Neuronal stem cell (in vitro differentiated cells): ENCODE measurements at regions not wholly inside any gene's neighbourhood (a gene's known extent, or its start where the extent isn't known, plus 50 kb on each side); places are given as distances from the start of the nearest gene placed in this dataset.
A peak's percentile ranks its signal among the peaks of the same experiment; 100 is the strongest.

Experiments used
- DNase-seq: peaks from one replicate; pipeline ENCODE4 v3.0.0-alpha.2; 2013; ENCODE audit warnings: low spot score
- H2AFZ ChIP-seq: one replicate; pipeline ENCODE4 v1.6.1; 2013; ENCODE audit warnings: mild to moderate bottlenecking, low read length, inconsistent platforms
- H2AK5ac ChIP-seq: 2 replicates; pipeline ENCODE4 v1.6.1; 2013; ENCODE audit warnings: low read depth, mild to moderate bottlenecking, inconsistent platforms, low read length, moderate library complexity, mixed read lengths
- H2BK120ac ChIP-seq: 2 replicates; pipeline ENCODE4 v1.6.1; 2013; ENCODE audit warnings: low read depth, mild to moderate bottlenecking, inconsistent platforms, low read length, moderate library complexity, mixed read lengths
- H2BK12ac ChIP-seq: one replicate; pipeline ENCODE4 v1.6.1; 2013; ENCODE audit warnings: low read length, inconsistent platforms
- H2BK15ac ChIP-seq: 2 replicates; pipeline ENCODE4 v1.6.1; 2013; ENCODE audit warnings: mild to moderate bottlenecking, low read length, inconsistent platforms, mixed read lengths
- H2BK5ac ChIP-seq: one replicate; pipeline ENCODE4 v1.6.1; 2013; ENCODE audit warnings: inconsistent platforms, mild to moderate bottlenecking, low read length, moderate library complexity
- H3K14ac ChIP-seq: one replicate; pipeline ENCODE4 v1.6.1; 2013; ENCODE audit warnings: low read length, inconsistent platforms
- H3K18ac ChIP-seq: 2 replicates; pipeline ENCODE4 v1.6.1; 2013; ENCODE audit warnings: low read length, inconsistent platforms
- H3K23ac ChIP-seq: 2 replicates; pipeline ENCODE4 v1.6.1; 2013; ENCODE audit warnings: low read depth, mild to moderate bottlenecking, mixed read lengths, low read length, inconsistent platforms; ENCODE audit not compliant: poor library complexity
- H3K27ac ChIP-seq: replicated peaks from 3 replicates; pipeline ENCODE4 v1.5.1; 2013; ENCODE audit warnings: low read length, inconsistent platforms
- H3K27me3 ChIP-seq, 3 experiments: 2 replicates each; pipeline ENCODE4 v1.6.1; 2013; ENCODE audit warnings: low read length in 3 of 3, mild to moderate bottlenecking in 2 of 3, inconsistent platforms in 1 of 3, low read depth in 1 of 3, mixed read lengths in 1 of 3, moderate library complexity in 1 of 3; ENCODE audit not compliant: control insufficient read depth in 3 of 3, insufficient read depth in 3 of 3
- H3K36me3 ChIP-seq, 2 donors: replicated peaks in 1 of 2; 2 replicates each; pipeline ENCODE4 v1.6.1; 2013; ENCODE audit warnings: low read length in 2 of 2; ENCODE audit not compliant: control insufficient read depth in 2 of 2, insufficient read depth in 2 of 2
- H3K4ac ChIP-seq: 2 replicates; pipeline ENCODE4 v1.6.1; 2013; ENCODE audit warnings: inconsistent platforms, mild to moderate bottlenecking, low read length, moderate library complexity
- H3K4me1 ChIP-seq, 2 donors: 1 replicate in 1 of 2; 2 replicates in 1 of 2; pipeline ENCODE4 v1.6.1; 2013; ENCODE audit warnings: low read length in 2 of 2, low read depth in 1 of 2; ENCODE audit not compliant: control insufficient read depth in 2 of 2, insufficient read depth in 1 of 2
- H3K4me2 ChIP-seq: one replicate; pipeline ENCODE4 v1.6.1; 2013; ENCODE audit warnings: mild to moderate bottlenecking, low read length, inconsistent platforms; ENCODE audit not compliant: insufficient read depth, poor library complexity, severe bottlenecking
- H3K4me3 ChIP-seq, 2 donors: 2 replicates each; pipeline ENCODE4 v1.5.1; 2013; ENCODE audit warnings: low read length in 2 of 2, mild to moderate bottlenecking in 2 of 2, inconsistent platforms in 1 of 2, moderate library complexity in 1 of 2
- H3K79me1 ChIP-seq: one replicate; pipeline ENCODE4 v1.6.1; 2013; ENCODE audit warnings: low read depth, mild to moderate bottlenecking, inconsistent platforms, low read length, moderate library complexity
- H3K9ac ChIP-seq: one replicate; pipeline ENCODE4 v1.6.1; 2013; ENCODE audit warnings: mild to moderate bottlenecking, low read depth, low read length, inconsistent platforms; ENCODE audit not compliant: poor library complexity
- H3K9me3 ChIP-seq, 2 donors: replicated peaks in 1 of 2; 2 replicates each; pipeline versions ENCODE3 to v1.6.1; 2013; ENCODE audit warnings: low read length in 2 of 2, mild to moderate bottlenecking in 2 of 2, inconsistent platforms in 1 of 2, low read depth in 1 of 2, mixed read lengths in 1 of 2, moderate library complexity in 1 of 2; ENCODE audit not compliant: control insufficient read depth in 2 of 2, insufficient read depth in 1 of 2
- H4K8ac ChIP-seq: one replicate; pipeline ENCODE4 v1.6.1; 2013; ENCODE audit warnings: low read depth, mild to moderate bottlenecking, inconsistent platforms, low read length, moderate library complexity
- H4K91ac ChIP-seq: one replicate; pipeline ENCODE4 v1.6.1; 2013; ENCODE audit warnings: low read length, low read depth, mild to moderate bottlenecking, inconsistent platforms; ENCODE audit not compliant: poor library complexity
- WGBS, 2 donors: extraction: QIAGEN DNeasy Blood & Tissue Kit; methylation state at CpG; one replicate each; pipeline ENCODE4 v1.1.7; 2013; ENCODE audit warnings: missing lambda C conversion rate in 2 of 2, mixed read lengths in 1 of 2; ENCODE audit not compliant: insufficient read length in 2 of 2, insufficient replicate concordance in 1 of 2; ENCODE audit errors: extremely low coverage in 2 of 2; 5-methylcytosine and 5-hydroxymethylcytosine counted together

DNA sequence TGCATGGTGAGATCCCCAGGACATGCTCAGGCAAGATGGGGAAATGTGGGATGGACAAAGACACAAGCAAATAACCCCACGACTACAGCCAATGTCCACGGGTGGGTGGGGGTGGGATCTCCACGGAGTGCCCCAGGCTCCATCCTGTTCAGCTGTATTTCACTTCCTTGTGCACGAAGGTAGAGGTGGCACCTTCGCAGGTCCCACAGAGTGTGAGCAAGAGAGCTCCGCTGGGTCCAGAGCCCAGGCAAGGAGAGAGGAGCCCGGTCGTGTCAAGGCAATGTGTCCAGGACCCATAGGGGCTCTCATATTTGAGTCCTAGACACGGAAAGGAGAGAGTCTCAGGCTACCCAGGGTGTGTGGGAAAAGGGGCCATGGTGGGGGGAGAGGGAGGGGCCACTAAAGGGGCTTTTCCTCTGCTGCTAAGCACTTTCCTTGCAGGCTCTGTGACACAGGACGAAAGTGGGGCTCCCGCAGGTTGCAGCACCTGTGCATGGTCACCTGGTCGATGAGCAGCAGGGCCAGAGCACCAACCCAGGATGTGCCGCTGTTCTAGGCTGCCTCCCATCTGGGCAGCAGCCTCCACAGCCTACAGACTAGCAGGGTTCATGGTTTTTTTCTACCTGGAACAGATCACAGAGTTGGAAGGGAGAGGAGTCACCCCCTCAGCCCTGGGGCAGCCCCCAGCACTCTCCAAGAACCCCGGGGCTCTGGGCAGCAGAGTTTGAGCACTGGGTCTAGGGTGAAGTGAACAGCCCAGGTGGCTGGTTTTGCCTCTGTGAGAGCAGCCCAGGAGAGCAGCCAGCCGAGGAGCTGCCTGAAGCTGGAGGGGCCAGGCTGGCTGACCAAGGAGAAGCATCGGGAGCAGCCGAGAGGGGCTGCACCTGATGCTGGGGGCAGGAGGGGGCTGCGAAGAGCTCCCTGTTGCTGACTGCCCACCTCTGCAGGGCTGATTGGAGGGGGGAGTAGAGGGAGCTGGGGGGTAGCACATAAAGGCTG, 100.7 kb upstream of the MVB12B start:
- H3K27ac ChIP-seq: no peak overlapping the region
- H2BK120ac ChIP-seq: no peak overlapping the region
- WGBS, 2 donors: no CpG with 5 or more reads among the region's 18 CpGs

GRCh38 chr9:126226991-126227936, 99.4 kb upstream of the MVB12B start:
- H3K4me2 ChIP-seq: no peak overlapping the region
- WGBS, 2 donors: no CpG with 5 or more reads among the region's 27 CpGs
- no peak overlapping the region for H3K27ac ChIP-seq
- no peak overlapping the region for H3K9ac ChIP-seq
- peak overlapping the region; percentile 5 for H3K14ac ChIP-seq
- peaks cover 0 to 4% of the 10 kb centered on the region in 2 donors for H3K4me1 ChIP-seq
- peaks cover 0 to 48% (median 5%) of the 10 kb centered on the region in 3 experiments for H3K27me3 ChIP-seq
- H3K18ac ChIP-seq: peak overlapping the region; percentile 73
- peak overlapping the region; percentile 69 for H2BK120ac ChIP-seq
- no peak overlapping the region for H4K91ac ChIP-seq
- no peaks in the 10 kb centered on the region for H3K79me1 ChIP-seq
- H2BK5ac ChIP-seq: no peak overlapping the region
- no peak for DNase-seq
- H2AK5ac ChIP-seq: peak overlapping the region; percentile 73
- no peaks in the 10 kb centered on the region for H3K9me3 ChIP-seq
- H2AFZ ChIP-seq: no peak overlapping the region
- no peaks in the 10 kb centered on the region for H3K36me3 ChIP-seq
- H3K4me3 ChIP-seq: no peak overlapping the region
- H3K23ac ChIP-seq: no peak overlapping the region
- H4K8ac ChIP-seq: no peak overlapping the region
- H2BK12ac ChIP-seq: no peak overlapping the region
- no peak overlapping the region for H3K4ac ChIP-seq
- peak overlapping the region; percentile 10 for H2BK15ac ChIP-seq

More for the DNA sequence above, 100.7 kb upstream of the MVB12B start:
- Histone ChIP-seq H4K8ac (no peak overlapping the region), H3K9ac (no peak overlapping the region), H3K36me3 (no peaks in the 10 kb centered on the region), H3K4me1 (peaks cover 0 to 4% of the 10 kb centered on the region in 2 donors), H3K27me3 (peaks cover 0 to 58% (median 5%) of the 10 kb centered on the region in 3 experiments), H2BK5ac (no peak overlapping the region), H3K79me1 (no peaks in the 10 kb centered on the region), H2BK12ac (no peak overlapping the region), H3K4me3 (no peak overlapping the region), H2AFZ (no peak overlapping the region), H3K4me2 (no peak overlapping the region), H3K23ac (peak overlapping the region; percentile 38), H2AK5ac (no peak overlapping the region), H3K18ac (no peak overlapping the region), H4K91ac (no peak overlapping the region), H3K4ac (no peak overlapping the region), H3K9me3 (no peaks in the 10 kb centered on the region), H2BK15ac (no peak overlapping the region), H3K14ac (no peak overlapping the region)
- DNase-seq: no peak

DNA sequence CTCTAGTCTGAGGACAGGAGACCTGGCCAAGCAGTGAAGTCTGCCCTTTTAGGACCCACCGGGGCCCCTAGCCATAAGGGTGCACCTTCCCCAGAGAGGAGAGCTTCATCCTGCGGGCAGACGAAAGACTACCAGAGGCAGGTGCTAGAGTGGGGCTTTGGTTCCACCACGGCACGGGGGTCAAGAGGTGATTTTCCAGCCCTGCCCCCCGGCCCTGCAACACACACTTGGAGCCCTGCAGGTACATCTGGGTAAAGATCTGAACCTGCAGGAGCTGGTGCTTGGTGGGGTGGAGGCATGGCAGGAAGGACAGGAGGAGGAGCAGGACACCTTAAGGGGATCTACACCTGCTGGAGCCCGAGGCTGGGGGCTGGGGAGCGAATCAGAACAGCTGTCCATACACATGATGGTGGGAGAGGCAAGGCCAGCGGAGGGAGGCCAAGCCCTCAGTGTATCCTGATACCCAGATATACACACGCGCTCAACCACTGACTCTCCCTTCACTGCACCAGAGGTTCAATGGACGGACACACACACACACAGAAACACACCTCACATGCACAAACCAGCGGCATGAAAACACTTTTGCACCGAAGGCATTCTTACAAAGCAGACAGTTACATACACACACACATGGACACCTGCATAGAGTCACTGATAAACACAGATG, 98.4 kb upstream of the MVB12B start:
- no peak overlapping the region for H2BK15ac ChIP-seq
- no peak overlapping the region for H3K23ac ChIP-seq
- no peak overlapping the region for H3K4ac ChIP-seq
- peak overlapping the region; percentile 73 for H2AK5ac ChIP-seq
- H3K4me2 ChIP-seq: no peak overlapping the region
- WGBS, 2 donors: no CpG with 5 or more reads among the region's 14 CpGs
- H3K18ac ChIP-seq: peak overlapping the region; percentile 53
- no peak overlapping the region for H2AFZ ChIP-seq
- H3K36me3 ChIP-seq: no peaks in the 10 kb centered on the region
- H3K14ac ChIP-seq: peak overlapping the region; percentile 63
- H3K4me3 ChIP-seq: no peak overlapping the region
- H4K91ac ChIP-seq: no peak overlapping the region
- no peak overlapping the region for H3K27ac ChIP-seq
- H3K9ac ChIP-seq: peak overlapping the region; percentile 73
- no peak for DNase-seq
- H2BK120ac ChIP-seq: no peak overlapping the region
- H3K79me1 ChIP-seq: no peaks in the 10 kb centered on the region
- H2BK12ac ChIP-seq: no peak overlapping the region
- peaks cover 0 to 4% of the 10 kb centered on the region in 2 donors for H3K4me1 ChIP-seq
- H2BK5ac ChIP-seq: peak overlapping the region; percentile 45
- H4K8ac ChIP-seq: peak overlapping the region; percentile 68
- H3K9me3 ChIP-seq: no peaks in the 10 kb centered on the region
- H3K27me3 ChIP-seq: peaks cover 0 to 39% (median 5%) of the 10 kb centered on the region in 3 experiments
